Right ventricle myocardium inferior (tissue), 1 donor: ENCODE measurements at regions not wholly inside any gene's neighbourhood (a gene's known extent, or its start where the extent isn't known, plus 50 kb on each side); places are given as distances from the start of the nearest gene placed in this dataset.
A peak's percentile ranks its signal among the peaks of the same experiment; 100 is the strongest.

ENCODE experiments used
- ATAC-seq: fragments of 200-7000 bp; cut with Tn5 transposase; one replicate; pipeline ENCODE4 v1.9.1; 2020; ENCODE audit warnings: mild to moderate bottlenecking, moderate library complexity
- DNase-seq: peaks from one replicate; pipeline ENCODE4 v3.0.0; 2021; ENCODE audit errors: missing footprints
- intact Hi-C: fragments of 100-400 bp; cut with DNase I; formaldehyde crosslinking; loops from one replicate; pipeline ENCODE4 v1.11.0; 2022
- donor health status: DM: no; HTN: yes; CAD: no; lungs with severe emphysema.

- intact Hi-C loops: no loop called here
- DNase-seq (no peak), ATAC-seq (no peak)
These were observed 436.2 kb upstream of the SUCLG2 start for GRCh38 chr3:68090571-68090970.

- ATAC-seq: no peak
- intact Hi-C loops: no loop called here
- no peak for DNase-seq
These were observed 435.2 kb upstream of the SUCLG2 start for GRCh38 chr3:68089572-68090011.

GRCh38 chr3:68088636-68089035, 434.2 kb upstream of the SUCLG2 start:
- DNase-seq: no peak
- intact Hi-C loops: no loop called here
- ATAC-seq: no peak

- no peak for DNase-seq
- ATAC-seq: no peak
These were observed 433.8 kb upstream of the SUCLG2 start for GRCh38 chr3:68088216-68088615.

GRCh38 chr3:68072062-68072461, 417.6 kb upstream of the SUCLG2 start:
- ATAC-seq (no peak), DNase-seq (no peak)
- intact Hi-C loops: no loop called here

More at GRCh38 chr3:68088216-68088615, 433.8 kb upstream of the SUCLG2 start:
- intact Hi-C loops: no loop called here

GRCh38 chr3:68070186-68070585, 415.8 kb upstream of the SUCLG2 start:
- intact Hi-C loops: no loop called here
- DNase-seq (peak; percentile 53), ATAC-seq (no peak)

GRCh38 chr3:68067314-68067713, 412.9 kb upstream of the SUCLG2 start:
- ATAC-seq (no peak), DNase-seq (no peak)
- intact Hi-C loops: no loop called here

GRCh38 chr3:68062926-68063325, 408.5 kb upstream of the SUCLG2 start:
- ATAC-seq: no peak
- intact Hi-C loops: no loop called here
- no peak for DNase-seq

- DNase-seq (no peak), ATAC-seq (no peak)
- intact Hi-C loops: no loop called here
These were observed 406.5 kb upstream of the SUCLG2 start for GRCh38 chr3:68060910-68061309.

- intact Hi-C loops: no loop called here
- DNase-seq (no peak), ATAC-seq (no peak)
These were observed 405.8 kb upstream of the SUCLG2 start for GRCh38 chr3:68060191-68060590.

- intact Hi-C loops: no loop called here
- DNase-seq: no peak
- ATAC-seq: no peak
These were observed 405.3 kb upstream of the SUCLG2 start for GRCh38 chr3:68059628-68060152.

- DNase-seq (no peak), ATAC-seq (no peak)
- intact Hi-C loops: no loop called here
These were observed 403.4 kb upstream of the SUCLG2 start for GRCh38 chr3:68057637-68058320.

- DNase-seq (no peak), ATAC-seq (no peak)
- intact Hi-C loops: no loop called here
These were observed 402.1 kb upstream of the SUCLG2 start for GRCh38 chr3:68056556-68056955.

- ATAC-seq: no peak
- intact Hi-C loops: no loop called here
These were observed 400.8 kb upstream of the SUCLG2 start for GRCh38 chr3:68055215-68055614.

GRCh38 chr3:68049776-68050175, 395.4 kb upstream of the SUCLG2 start:
- intact Hi-C loops: no loop called here
- DNase-seq: no peak

More at GRCh38 chr3:68055215-68055614, 400.8 kb upstream of the SUCLG2 start:
- DNase-seq: no peak

GRCh38 chr3:68045976-68046375, 391.6 kb upstream of the SUCLG2 start:
- ATAC-seq (no peak), DNase-seq (no peak)
- intact Hi-C loops: no loop called here

More at GRCh38 chr3:68049776-68050175, 395.4 kb upstream of the SUCLG2 start:
- ATAC-seq: no peak

- intact Hi-C loops: no loop called here
- ATAC-seq (no peak), DNase-seq (no peak)
These were observed 379.5 kb upstream of the SUCLG2 start for GRCh38 chr3:68033867-68034266.

GRCh38 chr3:68032209-68032608, 377.8 kb upstream of the SUCLG2 start:
- ATAC-seq (no peak), DNase-seq (no peak)
- intact Hi-C loops: no loop called here

- intact Hi-C loops: no loop called here
- ATAC-seq: no peak
- no peak for DNase-seq
These were observed 370.8 kb upstream of the SUCLG2 start for GRCh38 chr3:68025189-68025588.

GRCh38 chr3:68019876-68020275, 365.5 kb upstream of the SUCLG2 start:
- DNase-seq: no peak
- intact Hi-C loops: no loop called here
- ATAC-seq: no peak

- DNase-seq (no peak), ATAC-seq (no peak)
- intact Hi-C loops: no loop called here
These were observed 363.9 kb upstream of the SUCLG2 start for GRCh38 chr3:68018275-68018674.
